GM12892 (cell line): ENCODE measurements at regions not wholly inside any gene's neighbourhood (a gene's known extent, or its start where the extent isn't known, plus 50 kb on each side); places are given as distances from the start of the nearest gene placed in this dataset.

Source experiments
- POLR2A ChIP-seq: IDR thresholded peaks from 2 replicates; pipeline ENCODE4 v1.6.1; 2011; ENCODE audit warnings: low read depth, low read length, control low read depth
- POLR2AphosphoS5 ChIP-seq: IDR thresholded peaks from 2 replicates; pipeline ENCODE4 v1.6.1; 2011; ENCODE audit warnings: low read depth, low read length, control low read depth
- TAF1 ChIP-seq: IDR thresholded peaks from 2 replicates; pipeline ENCODE4 v1.6.1; 2011; ENCODE audit warnings: low read depth, mild to moderate bottlenecking, control low read depth, low read length, borderline replicate concordance

DNA sequence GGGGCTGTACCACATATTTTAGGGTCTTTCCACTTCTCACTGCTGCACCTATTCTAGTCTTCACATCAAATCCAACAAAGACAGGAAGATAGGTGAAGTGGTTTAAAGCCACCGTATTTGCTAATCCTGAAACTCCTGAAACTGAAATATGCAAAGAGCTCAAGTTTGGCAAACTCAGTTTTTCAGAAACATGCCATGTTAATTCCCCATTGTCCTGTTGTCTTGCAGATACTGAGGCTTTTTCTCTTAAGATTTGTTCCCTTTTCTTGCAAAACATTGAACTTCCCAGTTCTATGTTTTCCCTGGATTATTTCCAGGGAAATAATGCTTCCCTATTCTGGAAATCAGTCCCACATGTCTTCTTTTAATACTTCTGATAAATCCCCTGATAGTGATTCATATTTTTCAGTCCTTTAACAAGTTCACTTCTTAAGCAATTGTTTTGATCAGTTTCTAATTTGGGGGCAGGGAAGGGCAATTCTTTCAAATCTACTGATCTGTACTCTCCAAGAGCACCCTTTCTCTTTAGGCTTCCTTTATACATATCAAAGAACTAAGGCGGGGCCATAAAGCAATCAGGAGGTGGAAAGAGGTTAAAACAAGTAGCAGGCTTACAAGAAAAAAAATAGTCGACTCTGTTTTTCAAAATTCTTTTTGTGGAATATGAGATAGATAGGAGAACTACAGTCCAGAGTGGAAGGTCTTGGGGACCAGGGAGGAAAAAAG is 648.5 kb downstream of the BNC2 start:
- no peak for TF ChIP-seq POLR2AphosphoS5
- no peak for TF ChIP-seq POLR2A
- TF ChIP-seq TAF1, result no peak
